ENCODE measurements at regions not wholly inside any gene's neighbourhood (a gene's known extent, or its start where the extent isn't known, plus 50 kb on each side); places are given as distances from the start of the nearest gene placed in this dataset.
"Not testable (repeated sequence)": the region's sequence is repeated elsewhere in the genome, so short reads cannot be mapped to it uniquely, and the experiment has no call there.

GRCh38 chr19:28726533-28727479 is 486.1 kb downstream of the UQCRFS1 start:
- DNase-seq: no peak

DNA sequence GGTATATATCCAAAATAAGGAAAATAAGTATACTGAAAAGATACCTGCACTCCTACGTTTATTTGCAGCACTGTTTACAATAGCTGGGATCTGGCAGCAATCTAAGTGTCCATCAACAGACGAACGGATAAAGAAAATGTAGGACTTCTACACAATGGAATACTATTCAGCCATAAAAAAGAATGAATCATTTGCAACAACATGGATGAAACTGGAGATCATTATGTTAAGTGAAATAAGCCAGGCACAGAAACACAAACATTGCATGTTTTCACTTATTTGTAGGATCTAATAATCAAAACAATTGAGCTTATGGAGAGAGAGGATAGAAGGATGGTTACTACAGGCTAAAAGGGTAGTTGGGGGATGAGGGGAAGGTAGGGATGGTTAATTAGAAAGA is 494.0 kb downstream of the UQCRFS1 start:
- DNase-seq: no peak

GRCh38 chr19:28715157-28715556 is 497.8 kb downstream of the UQCRFS1 start:
- DNase-seq: no peak

- no peak for DNase-seq
These were observed 501.5 kb downstream of the UQCRFS1 start for GRCh38 chr19:28711411-28711810.

DNA sequence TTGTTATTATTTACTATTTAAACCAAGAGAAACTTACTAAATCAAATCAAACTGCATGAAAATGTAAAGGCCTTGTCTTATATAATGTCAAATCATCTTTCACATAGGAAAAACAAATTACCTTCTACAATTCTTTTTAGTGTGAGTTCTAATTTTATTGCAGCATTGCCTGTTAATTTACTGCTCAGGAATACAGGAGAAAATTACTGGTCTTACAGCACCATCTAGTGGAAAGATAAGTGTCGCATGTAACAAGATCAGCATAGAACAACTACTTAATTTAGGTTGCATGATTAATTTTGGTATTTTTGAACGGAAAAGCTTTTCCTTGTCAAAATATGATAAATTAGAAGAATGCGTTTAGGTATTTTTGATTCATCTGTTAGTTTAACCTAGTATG is 502.7 kb downstream of the UQCRFS1 start:
- peak in 2 of 6 experiments; percentile 31 to 43 for DNase-seq

DNA sequence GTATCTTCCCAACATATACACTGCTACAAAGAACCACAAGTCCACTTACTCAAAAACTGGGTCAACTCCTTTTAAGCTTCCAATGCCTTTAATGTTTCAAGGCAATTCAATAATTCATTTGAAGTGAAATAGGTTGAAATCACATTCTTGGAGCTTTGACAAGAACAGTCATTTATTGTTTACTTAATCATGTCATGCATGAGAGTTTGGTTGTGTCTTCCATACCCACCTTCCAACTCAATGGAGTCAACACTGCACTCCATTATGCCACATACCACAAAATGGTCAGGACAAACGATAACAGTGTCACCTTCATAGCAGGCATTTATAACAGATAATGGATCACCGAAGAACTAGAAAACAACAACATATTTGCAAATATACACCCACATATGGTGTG is 506.3 kb downstream of the UQCRFS1 start:
- DNase-seq: no peak

- DNase-seq: no peak
These were observed 507.9 kb downstream of the UQCRFS1 start for GRCh38 chr19:28705008-28705407.

GRCh38 chr19:28703400-28703956 is 509.5 kb downstream of the UQCRFS1 start:
- no peak for DNase-seq

- no peak for DNase-seq
These were observed 511.5 kb downstream of the UQCRFS1 start for GRCh38 chr19:28701491-28701890.

- DNase-seq: no peak
These were observed 512.8 kb downstream of the UQCRFS1 start for GRCh38 chr19:28700176-28700575.

DNA sequence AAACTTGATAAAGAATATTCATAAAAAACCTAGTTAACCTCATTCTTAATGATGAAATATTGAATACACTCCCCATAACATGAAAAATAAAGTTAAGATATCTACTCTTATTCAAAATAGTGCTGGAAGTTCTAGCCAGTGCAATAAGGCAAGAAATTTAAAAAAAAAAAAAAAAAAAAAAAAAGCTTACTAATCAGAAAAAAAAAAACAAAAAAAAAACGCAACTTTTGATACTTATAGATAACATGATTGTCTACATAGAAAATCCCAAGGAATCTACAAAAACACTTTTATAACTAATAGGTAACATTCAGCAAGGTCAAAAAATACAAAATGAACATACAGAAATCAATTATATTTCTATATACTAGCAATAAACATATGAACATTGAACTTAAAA is 515.6 kb downstream of the UQCRFS1 start:
- DNase-seq: no peak

DNA sequence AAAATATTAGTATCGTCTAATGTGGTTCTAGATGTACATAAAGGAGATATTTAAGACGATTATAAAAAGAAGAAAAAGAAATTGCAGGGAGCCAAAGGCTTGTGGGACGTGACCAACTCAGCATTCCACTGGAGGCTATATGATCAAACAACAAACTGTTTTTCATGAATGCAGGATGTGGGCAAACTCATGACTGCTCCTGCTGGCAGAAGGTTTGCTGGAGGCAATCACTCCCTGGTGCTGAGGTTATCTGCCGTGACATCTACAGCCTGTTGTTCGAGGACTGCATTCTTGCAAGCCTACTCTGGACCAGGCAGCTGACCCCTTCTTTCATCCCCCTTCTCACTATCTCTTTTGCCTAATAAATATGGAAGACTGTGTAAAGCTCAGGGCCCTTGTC is 518.1 kb downstream of the UQCRFS1 start:
- DNase-seq: no peak

DNA sequence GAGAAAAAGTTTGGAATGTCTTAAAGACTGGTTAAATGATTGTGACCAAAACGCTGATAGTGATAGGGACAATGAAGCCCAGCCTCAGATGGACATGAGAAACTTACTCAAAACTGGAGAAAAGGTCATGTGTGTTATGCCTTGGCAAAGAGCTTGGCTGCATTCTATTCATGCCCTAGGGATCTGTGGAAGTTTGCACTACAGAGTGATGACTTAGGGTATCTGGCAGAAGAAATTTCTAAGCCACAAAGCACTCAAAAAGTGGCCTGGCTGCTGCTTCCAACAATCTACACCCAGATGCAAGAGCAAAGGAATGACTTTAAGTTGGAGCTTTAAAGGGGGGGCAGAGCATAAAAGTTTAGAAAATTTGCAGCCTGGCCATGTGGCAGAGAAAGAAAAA is 521.3 kb downstream of the UQCRFS1 start:
- no peak for DNase-seq

GRCh38 chr19:28689464-28689863 is 523.5 kb downstream of the UQCRFS1 start:
- DNase-seq: not testable (repeated sequence)

- no peak for DNase-seq
These were observed 525.7 kb downstream of the UQCRFS1 start for GRCh38 chr19:28687296-28687695.

DNA sequence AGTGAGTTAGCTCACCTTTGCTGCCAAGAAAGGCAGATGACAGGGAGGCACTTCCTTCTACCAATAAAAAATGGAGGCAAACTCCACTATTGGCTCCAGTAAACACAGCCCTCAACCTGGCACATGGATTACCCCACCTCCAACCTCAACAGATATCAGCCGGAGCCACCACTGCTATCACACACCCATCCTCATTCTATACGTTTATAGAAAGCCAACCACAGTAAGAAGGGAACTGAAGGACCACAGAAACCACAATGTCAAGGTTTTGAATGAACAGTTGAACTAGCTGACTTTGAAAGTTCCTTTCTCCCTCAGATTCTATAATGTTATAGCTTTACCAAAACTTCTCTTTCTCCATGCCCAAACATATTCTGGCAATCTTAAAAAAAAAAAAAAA is 526.2 kb downstream of the UQCRFS1 start:
- DNase-seq: no peak

GRCh38 chr19:28685802-28686201 is 527.1 kb downstream of the UQCRFS1 start:
- DNase-seq: no peak

- DNase-seq: not testable (repeated sequence)
These were observed 527.9 kb downstream of the UQCRFS1 start for GRCh38 chr19:28685077-28685476.

DNA sequence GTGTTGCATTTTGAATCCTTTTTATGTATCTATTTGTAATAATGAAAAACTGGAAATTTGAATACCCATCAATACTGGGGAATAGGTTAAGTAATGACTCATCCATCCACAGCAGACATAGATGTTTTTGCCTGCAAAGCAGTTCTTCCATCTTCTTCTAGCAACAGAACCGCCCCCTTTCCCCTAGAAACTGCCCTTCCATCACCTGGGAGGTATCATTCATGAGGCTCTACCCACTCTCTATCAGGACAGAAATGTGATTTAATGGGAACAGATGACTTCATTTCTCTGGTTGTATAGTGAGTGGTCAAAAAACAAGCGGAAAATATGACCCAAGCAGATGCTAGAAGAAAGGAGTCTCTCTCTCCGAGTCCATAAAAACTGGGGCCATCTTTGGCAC is 532.8 kb downstream of the UQCRFS1 start:
- no peak for DNase-seq

DNA sequence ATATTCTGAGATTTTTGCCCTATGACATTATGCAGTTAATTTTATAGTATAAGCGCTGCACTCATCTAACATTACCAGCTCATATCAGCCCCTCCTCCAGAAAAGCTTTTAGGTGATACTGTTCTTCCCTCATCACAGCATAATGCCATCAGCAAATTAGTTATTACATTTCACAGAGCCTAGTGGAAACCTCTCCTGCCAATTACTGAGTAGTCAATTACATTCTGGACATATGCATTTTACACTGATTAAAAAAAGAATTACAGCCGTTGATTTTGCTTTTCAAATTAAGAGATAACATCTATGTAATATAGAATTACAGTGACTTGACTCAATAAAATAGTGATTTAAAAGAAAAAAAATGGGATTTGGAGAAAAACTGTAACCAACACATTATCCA is 542.1 kb downstream of the UQCRFS1 start:
- no peak for DNase-seq

DNA sequence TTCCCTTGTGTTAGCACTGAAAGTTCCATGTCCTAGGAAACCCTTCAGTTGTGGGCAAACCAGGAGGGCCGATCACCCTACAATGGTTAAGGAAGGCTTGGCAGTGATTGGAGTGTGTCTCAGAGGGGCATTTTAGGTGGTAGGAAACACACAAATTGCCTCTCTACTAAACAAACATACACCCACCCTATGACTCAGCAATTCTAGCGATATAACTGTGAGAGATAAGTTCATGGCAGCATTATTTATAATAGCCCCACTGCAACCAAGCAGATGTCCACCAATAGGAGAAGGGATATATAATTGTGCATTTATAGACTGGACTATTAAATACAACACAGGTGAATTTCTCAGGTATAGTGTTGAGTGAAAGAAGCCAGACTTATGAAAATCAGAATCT is 543.1 kb downstream of the UQCRFS1 start:
- no peak for DNase-seq

DNA sequence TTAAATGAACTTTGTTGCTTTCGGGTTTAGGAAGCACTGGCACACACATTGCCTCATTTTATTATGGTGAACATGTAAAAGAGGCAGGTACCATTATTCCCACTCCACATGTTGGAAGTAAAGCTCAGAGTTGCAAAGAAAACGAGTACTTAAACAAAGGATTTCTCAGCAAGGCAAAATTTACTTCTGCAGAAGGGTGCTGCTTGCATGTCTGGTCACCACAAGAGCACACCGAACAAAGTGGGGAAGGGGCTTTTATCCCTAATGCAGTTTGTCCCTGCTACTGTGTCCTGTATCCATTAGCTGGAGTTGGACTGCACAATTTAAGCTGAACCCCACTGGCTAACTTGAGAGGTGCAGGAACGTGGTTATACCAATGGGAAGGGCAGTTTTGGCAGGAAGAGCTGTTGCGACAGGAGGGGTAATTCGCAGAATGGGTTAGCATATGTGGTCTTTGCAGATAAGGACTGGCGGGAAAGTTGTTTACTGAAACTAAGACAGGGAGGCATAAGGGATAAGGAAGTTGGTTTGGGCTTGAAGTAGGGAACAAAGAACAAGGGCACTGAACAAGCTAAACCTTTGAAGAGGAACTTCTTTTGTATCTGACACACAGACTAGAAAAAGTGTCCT is 545.5 kb downstream of the UQCRFS1 start:
- no peak for DNase-seq

DNA sequence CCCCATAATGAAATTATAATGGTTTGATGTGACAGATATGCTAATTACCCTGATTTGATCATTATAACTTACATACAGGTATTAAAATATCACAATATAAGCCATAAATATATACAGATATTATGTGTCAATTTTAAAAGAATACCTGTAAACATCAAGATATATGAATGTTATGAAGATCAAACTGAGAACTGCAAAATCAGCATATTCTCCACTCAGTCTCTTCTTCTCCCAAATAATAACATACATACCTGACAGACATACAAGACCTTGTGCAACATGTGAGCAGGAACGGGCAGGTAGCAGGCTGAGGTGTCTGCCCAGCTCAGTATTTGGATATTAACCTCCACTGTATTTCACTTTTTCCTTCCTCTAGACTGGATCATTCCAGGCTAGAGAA is 547.2 kb downstream of the UQCRFS1 start:
- no peak for DNase-seq

DNA sequence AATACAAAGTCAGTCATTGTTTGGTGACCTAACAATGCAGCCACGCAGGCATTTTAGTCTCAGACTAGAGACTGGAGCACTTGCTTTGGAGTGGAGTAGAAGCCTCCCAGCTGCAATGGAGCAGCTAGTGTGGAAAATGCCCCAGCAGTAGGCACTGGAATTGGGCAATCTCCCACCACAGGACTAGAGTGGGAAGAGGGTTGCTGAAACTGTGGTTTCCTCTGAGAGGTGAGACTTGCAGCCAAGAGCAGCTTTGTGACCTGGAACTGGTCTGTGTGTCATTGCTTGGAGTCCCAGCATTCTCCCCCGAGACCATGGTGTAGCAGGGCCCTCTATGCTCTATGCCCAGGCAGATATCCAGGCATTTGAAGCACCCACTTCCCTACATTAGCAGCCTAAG is 556.3 kb downstream of the UQCRFS1 start:
- DNase-seq: no peak
